ENCODE measurements at regions not wholly inside any gene's neighbourhood (a gene's known extent, or its start where the extent isn't known, plus 50 kb on each side); places are given as distances from the start of the nearest gene placed in this dataset.

DNA sequence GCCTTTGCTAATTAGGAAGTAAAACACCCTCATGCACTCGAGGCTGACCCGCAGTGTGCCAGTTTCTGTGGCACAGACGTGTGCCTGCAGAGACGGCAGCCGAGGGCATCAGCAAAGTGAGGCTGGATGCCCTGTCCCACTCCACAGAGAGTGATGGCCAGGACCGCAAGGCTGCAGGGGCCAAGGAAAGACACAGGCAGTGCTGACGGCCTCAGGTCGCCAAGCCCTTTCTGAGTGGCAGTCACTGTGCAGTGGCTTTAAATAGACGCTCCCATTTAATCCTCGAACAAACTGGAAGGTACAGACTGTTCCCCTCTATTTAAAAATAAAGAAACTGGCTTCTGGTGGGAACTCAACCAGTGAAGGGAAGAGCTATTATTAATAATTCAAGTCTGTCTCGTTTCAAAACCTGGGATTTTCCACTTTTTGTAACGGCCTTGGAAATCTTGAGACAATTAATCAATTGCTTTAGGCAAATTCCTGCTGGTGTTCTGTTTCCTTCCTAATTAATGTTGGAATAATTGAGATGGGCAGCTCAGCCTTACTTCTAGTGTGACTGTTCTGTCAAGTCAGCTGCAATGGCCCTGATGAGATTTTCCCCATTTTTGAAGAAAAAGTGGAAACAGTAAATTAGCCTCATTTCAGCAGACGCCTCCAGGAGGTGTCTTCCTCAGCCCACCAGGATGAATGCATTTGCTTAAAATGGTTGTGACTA, 644.6 kb upstream of the RAB6C start:
- no peak for DNase-seq (ENCODE audit: low read depth)

DNA sequence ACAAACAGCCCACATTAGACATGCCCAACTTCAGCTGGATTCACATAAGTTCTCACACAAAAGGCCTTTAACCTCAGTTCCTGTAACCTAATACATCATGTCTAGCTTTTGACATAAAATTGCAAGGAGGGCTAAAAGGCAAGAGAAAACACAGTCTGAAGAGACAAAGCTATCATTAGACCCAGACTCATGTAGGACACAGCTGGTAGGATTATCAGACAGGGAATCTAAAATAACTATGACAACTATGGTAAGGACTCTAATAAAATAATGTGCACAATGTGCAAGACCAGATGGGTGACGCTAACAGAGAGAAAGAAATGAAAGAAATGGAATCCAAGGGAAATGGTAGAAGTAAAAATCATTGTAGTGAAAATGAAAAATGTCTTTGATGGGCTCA, 643.2 kb upstream of the RAB6C start:
- no peak for DNase-seq (ENCODE audit: low read depth)

DNA sequence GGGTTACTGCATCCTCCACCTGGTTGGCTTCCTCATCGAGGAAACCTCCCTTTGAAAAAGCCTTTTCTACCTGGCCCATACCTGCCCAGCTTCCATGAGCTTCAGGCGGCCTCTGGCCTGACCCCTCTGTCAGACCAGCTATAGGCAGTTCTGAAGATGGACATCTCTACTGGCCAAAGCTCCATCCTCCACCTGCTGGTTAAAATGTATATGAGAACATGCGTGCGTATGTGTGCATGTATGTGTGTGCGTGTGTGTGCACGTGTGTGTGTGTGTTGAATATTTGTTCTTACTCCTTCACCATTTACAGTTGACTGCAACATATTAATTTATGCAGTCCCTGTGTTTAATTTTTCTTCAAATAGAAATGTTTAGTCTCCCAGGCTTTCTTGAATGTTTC, 642.4 kb upstream of the RAB6C start:
- DNase-seq (ENCODE audit: low read depth), result no peak

DNA sequence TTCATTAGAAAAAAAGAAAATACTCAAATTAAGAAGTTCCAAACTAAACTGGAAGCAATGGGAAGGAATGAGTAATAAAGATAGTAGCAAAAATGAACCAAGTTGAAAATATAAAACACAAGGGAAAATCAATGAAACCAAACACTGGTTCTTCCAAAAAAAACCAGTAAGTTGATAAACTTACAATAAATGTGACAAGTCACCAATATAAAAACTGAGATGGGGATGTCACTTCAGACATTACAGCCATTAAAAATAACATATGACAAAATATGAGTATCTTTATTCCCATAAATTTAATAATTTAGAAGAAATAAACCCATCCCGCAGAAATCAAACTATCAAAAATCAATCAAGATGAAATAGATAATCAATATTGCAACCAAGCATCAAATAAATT, 633.9 kb upstream of the RAB6C start:
- no peak for DNase-seq (ENCODE audit: low read depth)

DNA sequence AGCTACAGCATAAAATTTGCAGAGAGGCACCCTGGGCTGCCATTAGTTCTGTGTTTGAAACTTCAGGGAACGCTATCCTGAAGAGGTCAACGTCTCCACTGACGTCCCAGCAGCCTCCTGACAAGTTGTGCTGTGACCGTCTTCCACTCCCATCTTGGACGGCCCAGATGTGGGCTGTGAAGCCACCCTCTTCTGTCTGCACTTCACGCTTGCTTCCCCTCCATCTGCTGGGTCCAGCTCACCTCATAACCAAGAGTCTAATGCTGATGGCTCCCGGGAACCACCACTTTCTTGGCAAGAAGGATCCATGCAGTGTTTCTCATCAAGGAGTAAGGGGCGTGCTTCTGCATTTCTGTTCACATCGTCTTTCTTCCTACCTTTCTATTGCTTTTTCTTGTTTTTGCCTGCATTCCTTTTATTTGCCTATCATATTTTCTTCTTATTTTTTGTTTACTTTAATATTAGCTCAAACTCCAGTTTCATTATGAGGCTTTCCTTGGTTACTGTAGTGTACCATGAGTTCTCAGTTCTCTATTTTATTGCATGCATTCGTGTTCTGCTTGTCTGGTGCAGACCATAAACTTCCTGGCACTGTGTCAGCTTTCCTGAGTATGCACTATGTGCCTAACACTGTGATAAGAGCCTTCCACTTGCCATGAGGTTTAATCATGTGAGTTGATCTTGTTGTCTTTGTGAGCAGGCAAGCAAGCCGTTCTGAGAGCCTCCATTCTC, 631.8 kb upstream of the RAB6C start:
- DNase-seq (ENCODE audit: low read depth), result no peak

DNA sequence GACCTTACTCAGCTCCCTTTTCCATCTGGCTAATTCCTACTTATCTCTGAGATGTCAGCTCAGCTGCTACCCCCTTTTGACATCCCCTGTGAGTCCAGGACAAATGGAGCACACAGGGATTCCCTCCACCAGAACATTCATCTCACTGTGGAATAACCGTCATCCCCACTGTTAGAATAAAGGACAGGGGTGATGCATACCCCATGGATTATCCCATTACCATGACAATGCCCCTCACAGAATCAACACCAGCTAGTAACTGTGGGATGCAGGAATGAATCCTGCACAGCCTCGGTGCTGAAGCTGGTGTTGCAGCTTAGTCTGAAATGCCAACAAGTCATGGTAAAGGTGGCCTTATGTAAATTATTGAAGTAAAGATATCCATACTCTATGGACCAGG, 624.8 kb upstream of the RAB6C start:
- no peak for DNase-seq (ENCODE audit: low read depth)

DNA sequence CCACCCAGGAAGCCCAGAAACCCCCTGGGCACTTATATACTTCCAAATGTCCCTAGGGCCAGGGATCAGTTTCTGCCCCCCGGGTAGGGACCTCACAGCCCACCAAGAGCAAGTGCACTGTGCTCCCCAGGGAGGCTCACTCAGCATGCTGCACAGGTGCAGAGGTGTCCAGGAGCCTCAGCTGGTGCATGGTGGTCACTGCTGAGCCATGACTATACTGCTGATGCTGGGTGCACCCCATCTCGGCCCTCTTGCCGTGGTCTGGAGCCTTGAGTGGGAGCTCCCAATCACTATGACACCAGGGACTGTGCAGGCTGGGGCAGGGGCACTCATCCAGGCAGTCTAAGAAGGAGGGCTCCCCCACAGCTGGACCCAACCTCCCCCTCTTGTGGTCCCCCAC, 617.8 kb upstream of the RAB6C start:
- no peak for DNase-seq (ENCODE audit: low read depth)

DNA sequence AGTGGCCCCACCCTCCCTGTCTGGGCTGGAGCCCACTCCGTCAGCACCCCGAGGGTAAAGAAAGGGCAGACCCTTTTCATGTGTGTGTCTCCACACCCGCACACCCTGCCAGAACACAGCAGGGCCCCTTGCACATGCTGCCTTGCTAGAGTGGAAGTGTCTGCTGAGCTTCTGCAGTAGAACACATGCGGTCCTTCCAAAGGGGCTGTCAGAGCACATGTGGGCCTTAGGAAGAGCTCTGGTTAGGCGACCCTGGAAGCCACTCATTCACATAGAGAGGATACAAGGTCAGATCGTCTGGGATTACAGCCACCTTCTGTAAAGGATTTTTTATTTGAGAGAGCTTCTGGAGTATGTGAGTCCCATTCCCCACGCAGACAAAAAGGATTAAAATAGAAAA, 613.2 kb upstream of the RAB6C start:
- no peak for DNase-seq (ENCODE audit: low read depth)

DNA sequence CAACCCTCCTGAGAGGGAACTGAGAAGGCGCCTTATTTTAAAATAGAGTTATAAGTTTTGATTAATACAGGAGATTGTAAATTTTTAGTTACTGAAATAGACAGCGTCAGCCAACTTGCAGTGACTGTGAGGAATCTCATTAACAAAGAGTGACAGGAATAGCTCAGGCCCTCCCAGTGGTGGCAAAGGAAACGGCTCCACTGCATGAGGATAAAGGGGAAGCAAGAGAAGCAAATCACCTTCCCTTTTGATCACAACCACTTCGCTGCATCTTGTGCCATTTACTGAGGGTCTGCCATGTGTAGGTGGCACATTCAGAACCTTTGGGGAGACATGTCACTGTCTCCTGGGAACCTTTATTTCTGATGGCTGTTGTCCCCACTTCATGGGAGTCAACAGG, 612.4 kb upstream of the RAB6C start:
- DNase-seq (ENCODE audit: low read depth), result no peak

DNA sequence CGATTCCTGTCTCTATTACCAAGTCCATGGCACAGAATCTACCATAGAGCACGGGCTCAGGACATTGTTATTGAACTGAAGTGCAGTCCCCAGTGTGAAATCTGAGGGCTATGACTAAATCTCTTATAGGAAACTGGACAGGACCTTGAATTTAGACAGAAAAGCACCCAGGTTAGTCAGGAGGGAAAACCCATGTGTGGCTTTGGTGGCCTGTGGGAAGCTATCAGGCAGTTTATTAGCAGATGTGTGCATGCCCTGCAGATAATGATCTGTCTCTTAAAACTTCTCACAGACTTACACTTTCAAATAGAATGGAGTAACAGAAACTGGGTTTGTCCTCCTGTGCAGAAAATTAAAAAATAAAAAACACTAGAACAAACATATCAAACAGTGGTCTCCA, 610.0 kb upstream of the RAB6C start:
- DNase-seq (ENCODE audit: low read depth), result no peak

DNA sequence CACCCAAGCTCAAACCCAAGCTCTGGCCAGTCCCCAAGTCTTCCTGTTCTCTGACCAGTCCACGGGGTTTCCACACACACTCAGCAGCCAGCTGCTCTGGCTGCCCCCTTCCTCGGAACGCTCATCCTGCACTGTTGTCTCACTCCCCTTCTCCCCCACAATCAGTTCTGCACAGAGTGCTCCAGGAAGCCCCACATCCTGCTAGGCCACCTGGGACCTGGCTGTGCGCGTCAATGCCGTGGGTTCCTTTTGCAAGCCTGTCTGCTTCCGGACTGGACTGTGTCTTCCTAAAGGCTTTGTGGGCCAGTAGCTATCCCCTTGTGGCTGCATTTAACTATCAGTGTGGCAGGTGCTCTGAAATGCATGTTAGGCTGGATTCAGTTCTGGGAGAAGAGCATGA, 605.0 kb upstream of the RAB6C start:
- DNase-seq (ENCODE audit: low read depth), result no peak

DNA sequence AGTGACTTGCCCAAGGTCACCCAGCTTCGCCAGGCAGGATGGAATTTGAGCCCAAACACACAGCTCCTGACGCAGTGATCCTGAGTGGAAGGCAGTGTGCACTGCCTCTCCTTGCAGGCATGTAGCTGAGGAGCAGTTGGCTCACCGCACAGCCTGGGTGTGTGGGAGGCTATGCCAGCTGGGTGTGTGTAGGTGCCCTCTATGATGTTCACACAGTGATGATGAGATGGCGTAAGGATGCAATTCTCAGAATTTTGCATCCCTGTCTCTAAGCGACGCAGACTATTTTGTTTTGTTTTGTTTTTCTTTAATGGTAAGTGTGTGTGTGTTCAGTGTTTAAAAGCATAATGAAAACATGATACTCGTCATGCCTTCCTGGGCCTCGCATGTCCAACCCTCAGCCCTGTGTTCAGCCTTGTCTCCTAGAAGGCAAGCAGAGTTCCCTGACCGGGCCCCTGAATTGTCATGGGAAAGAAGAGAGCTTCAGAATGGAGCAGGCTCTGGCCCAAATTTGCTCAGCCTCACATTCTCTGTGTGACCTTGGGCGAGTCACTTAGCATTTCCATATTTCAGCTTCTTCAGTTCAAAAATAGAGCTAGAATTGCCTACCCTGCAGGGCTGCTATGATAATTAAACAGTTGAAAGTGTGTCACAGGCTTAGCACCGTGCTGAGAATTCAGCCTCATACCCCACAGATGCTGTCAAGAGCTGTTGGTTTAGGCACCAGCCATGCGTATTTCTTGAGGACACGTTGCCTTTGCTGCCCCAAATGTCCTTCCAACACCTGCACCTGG, 603.6 kb upstream of the RAB6C start:
- DNase-seq (ENCODE audit: low read depth), result no peak

DNA sequence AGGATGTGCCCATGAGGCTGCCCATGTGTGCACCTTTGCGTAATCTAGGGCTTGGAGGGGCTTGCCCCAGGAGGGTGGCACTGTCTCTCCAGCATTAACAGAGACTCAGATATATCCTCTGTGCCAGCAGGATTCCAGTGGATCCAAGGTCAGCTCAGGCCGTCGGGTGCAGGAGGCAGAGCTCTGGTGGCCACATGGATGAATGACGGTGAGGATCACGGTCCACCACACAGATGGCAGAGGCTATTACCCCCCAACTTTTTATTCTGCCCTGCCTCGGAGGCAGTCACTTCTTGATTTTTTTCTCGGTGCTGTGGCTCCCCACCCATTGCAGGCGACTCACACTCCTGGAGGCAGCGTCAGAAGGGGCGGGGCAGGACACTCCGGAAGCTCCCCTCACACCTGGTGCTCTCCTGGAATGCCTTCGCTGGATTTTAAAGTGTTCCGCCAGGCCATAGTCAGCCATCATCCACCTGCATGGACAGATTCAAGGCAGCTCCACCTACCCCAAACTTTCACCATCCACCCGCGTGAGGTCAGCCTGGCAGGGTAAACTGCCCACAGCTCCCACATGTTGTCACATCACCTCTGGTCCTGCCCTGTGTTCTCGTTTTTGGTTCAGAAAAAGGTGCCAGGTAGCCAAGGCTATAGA, 602.9 kb upstream of the RAB6C start:
- no peak for DNase-seq (ENCODE audit: low read depth)

DNA sequence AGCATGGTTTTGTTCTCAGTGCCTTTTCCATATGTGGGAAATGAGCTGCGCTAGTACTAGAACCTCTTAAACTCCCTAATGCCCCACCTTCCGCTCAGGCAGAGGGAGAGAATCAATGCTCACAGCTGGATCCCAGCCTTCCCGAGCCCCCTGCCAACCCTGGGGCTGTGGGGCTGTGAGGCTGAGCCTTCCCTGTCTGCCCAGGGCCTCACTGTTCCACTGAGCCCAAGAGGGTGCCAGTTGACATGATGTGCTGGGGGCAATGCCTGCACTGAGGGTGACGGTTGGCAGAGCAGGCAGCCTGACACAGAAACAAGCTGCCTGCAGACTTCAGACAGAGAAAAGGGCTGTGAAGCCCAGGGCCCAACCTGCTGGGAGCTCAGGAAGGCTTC, 602.4 kb upstream of the RAB6C start:
- no peak for DNase-seq (ENCODE audit: low read depth)

DNA sequence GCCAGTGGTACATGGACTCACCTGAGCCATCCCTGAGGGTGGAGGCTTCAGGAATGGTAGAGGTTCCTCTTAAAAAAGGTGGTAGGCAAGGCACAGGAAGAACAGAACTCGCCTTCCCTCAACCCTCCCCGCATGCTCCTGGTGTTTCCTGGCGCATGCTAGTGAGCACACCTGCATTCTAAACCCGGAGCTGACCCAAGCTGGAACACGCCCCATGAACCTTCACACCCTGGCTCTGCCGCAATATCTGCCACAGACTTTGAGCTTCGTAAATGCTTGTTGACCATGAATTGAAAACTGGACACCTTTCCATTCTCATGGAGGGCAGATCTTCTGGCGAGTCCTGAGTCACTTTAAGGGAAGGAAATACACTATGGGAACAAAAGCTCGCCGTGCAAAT, 601.3 kb upstream of the RAB6C start:
- no peak for DNase-seq (ENCODE audit: low read depth)

DNA sequence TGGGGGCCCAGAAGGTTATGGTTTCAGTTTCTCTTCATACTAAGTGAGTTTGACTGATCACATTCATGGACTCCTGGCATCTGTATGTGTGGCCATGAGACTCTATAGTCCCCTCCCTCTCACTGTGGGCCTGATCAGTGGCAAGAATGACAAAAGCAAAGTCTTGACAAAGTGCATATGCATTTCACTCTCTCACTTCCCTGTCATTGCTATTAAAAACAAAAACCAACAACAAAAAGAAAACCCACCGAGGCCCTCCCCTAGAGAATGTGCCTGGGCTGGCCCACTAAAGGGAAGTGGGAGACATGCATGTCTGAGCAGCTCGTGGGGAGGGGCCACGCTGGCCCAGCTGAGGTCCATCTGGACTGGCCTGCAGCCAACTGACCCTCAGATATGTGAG, 600.1 kb upstream of the RAB6C start:
- DNase-seq (ENCODE audit: low read depth), result no peak

DNA sequence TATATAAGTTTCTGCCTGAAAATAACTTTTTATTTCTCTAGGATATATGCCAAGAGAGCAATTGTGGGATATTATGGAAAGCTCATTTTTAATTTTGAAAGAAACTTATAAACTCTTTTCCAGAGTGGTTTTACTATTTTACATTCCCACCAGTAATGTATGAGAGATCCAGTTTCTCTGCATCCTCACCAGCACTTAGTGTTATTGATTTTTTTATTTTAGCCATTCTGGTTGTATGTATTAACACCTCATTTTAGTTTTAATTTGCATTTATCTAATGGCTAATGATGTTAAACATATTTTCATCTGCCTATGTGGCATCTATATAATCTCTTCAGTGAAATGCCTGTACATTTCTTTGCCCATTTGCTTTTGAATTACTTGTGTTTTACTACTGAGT, 597.7 kb upstream of the RAB6C start:
- DNase-seq (ENCODE audit: low read depth), result no peak

DNA sequence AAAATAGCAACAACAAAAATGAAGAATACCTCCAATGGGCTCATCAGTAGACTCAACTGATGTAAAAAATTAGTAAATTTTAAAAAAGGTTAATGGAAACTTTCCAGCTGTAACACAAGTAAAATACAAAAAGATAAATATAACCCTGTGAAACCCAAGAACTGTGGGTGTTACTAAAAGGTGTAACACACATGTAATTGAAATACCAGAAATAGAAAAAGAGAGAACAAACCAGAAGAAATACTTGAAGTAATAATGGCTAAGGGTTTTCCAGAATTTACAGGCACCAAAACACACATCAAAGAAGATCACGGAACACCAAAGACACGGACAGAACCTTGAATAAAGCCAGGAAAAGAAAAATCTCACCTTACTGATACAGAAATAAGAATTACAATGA, 590.6 kb upstream of the RAB6C start:
- DNase-seq (ENCODE audit: low read depth), result no peak

DNA sequence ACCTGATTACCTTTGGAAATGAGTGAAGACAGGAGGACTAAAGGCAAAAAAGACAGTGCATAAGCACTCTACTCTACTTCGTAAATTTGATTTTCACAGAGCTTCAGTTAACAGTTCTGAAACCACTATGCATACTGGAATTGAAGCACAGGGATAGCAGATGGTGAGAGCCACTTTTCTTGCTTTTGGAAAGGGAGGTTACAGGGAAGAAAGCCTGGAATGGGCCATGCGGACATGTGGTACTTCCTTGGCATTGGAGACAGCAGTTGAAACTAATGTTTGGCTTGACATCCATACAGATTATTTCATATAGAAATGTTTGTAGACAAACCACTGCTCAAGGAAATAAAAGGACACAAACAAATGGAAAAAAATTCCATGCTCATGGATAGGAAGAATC, 585.6 kb upstream of the RAB6C start:
- no peak for DNase-seq (ENCODE audit: low read depth)

DNA sequence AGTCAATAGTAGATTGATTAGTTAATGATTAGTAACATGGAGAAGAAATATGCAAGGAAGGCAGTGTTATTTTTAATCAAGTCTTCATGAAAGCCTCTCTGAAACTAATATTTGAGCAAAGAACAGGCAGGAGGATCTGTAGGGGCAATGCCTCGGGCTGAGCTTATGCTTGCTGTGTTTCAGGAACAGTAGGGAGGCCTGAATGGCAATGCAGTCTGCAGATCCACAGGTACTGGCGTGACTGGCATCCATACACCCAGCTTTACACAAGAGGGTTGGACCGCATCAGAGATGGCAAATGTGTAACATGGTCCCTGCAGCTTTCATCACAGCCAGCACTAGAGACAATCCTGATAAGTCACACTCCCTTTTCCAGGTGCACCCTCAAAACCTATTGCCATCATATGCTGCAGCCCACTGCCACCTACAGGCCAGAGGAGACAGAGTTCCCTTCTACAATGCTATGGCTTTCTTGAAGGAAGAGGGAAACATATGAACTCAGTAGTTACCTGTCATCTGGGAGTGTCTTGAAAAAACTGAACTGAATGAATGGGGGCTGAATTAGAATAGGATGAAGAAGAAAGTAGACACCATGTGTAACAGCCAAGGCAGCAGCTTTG, 582.4 kb upstream of the RAB6C start:
- DNase-seq (ENCODE audit: low read depth), result peak; percentile 8

DNA sequence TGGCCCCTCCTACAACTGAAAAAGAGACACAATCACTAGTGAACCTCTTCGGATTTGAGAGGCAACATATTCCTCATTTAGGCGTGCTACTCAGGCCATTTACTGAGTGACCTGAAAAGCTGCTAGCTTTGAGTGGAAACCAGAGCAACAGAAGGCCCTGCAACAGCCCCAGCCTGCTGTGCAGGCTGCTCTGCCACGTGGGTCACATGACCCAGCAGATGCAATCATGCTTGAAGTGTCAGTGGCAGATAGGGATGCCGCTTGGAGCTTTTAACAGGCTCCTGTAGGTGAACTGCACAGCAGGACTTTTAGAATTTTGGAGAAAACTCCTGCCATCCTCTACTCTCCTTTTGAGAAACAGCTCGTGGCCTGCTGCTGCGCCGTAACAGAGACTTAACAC, 578.6 kb upstream of the RAB6C start:
- DNase-seq (ENCODE audit: low read depth), result no peak

DNA sequence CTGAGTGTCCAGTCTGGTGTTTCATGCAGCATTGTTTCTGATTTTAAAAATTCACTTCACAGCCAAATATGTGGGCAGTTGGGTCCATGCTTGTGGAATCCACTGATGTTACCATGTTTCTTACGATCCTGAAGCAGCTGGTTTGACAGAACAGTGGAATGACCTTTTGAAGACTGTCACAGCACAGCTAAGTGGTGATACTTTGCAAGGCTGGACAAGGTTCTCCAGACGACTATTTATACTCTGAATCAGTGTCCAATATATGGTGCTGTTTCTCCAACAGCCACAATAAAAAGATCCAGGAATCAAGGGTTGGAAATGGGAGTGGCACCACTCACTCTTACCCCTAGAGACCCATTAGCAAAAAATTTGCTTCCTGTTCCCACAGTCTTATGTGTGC, 577.4 kb upstream of the RAB6C start:
- no peak for DNase-seq (ENCODE audit: low read depth)

Data from RPMI7951 (cell line).